ENCODE measurements at regions not wholly inside any gene's neighbourhood (a gene's known extent, or its start where the extent isn't known, plus 50 kb on each side); places are given as distances from the start of the nearest gene placed in this dataset.

- no peak overlapping the region for H3K9ac ChIP-seq (ENCODE audit: insufficient read depth, low read length)
- no peak for DNase-seq (ENCODE audit: low read depth in 2 of 2)
- no peak overlapping the region for H3K4me3 ChIP-seq (replicated peaks in 1 of 4; ENCODE audit: control extremely low read depth in 1 of 4, insufficient read depth in 1 of 4, low read depth in 3 of 4, low read length in 4 of 4)
- H3K27ac ChIP-seq (ENCODE audit: insufficient read depth, low read length): no peak overlapping the region
- no peak overlapping the region for H3K4me2 ChIP-seq (ENCODE audit: extremely low read depth, insufficient read depth, low read length)
- H3K4me1 ChIP-seq (ENCODE audit: control insufficient read depth, extremely low read depth, insufficient read depth, low read length): no peaks in the 10 kb centered on the region
- H3K9me3 ChIP-seq (ENCODE audit: control insufficient read depth, insufficient read depth, low read depth, low read length): no peaks in the 10 kb centered on the region
- H2AFZ ChIP-seq (ENCODE audit: low read length): no peak overlapping the region
- H3K27me3 ChIP-seq (ENCODE audit: control insufficient read depth, insufficient read depth, low read length): no peaks in the 10 kb centered on the region
- no peaks in the 10 kb centered on the region for H3K79me2 ChIP-seq (ENCODE audit: control insufficient read depth, insufficient read depth, low read length)
- TF ChIP-seq CTCF (conservative IDR thresholded peaks at IDR 0.05 in 1 of 2, IDR thresholded peaks at IDR 0.05 in 1 of 2; ENCODE audit: low read depth in 1 of 2, low read length in 2 of 2): no peak
- no peak for TF ChIP-seq EZH2 (IDR thresholded peaks at IDR 0.05; ENCODE audit: low read length, missing control alignments)
- no peaks in the 10 kb centered on the region for H3K36me3 ChIP-seq (ENCODE audit: control insufficient read depth, insufficient read depth, low read length)
- no peaks in the 10 kb centered on the region for H4K20me1 ChIP-seq (ENCODE audit: control insufficient read depth, extremely low read depth, insufficient read depth, low read length)
Observed at GRCh38 chr13:55214841-55215345, 1925.8 kb upstream of the PRR20A start.

DNA sequence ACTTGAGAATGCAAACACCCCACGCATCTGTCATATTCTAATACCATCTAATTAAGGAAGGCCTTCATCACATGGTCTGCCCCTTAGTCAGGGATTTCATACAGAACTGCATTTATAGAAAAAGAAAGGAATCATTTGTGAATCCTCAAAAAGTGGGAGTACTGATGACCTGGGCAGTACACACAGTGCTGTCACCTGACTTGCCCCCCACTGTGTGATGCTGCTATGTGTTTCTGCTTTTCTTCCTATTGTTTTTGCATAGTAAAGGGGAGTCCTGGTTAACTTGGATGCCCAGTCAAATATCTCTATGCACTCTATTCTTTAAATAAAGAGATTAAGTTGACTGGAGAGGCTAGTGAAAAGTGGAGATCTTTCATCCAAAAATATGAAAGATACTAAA lies 1921.2 kb upstream of the PRR20A start:
- Histone ChIP-seq H3K4me2 (ENCODE audit: extremely low read depth, insufficient read depth, low read length) (no peak overlapping the region), H2AFZ (ENCODE audit: low read length) (no peak overlapping the region), H3K36me3 (ENCODE audit: control insufficient read depth, insufficient read depth, low read length) (no peaks in the 10 kb centered on the region), H3K79me2 (ENCODE audit: control insufficient read depth, insufficient read depth, low read length) (no peaks in the 10 kb centered on the region), H3K27me3 (ENCODE audit: control insufficient read depth, insufficient read depth, low read length) (no peaks in the 10 kb centered on the region), H3K27ac (ENCODE audit: insufficient read depth, low read length) (no peak overlapping the region), H3K9ac (ENCODE audit: insufficient read depth, low read length) (no peak overlapping the region), H3K4me1 (ENCODE audit: control insufficient read depth, extremely low read depth, insufficient read depth, low read length) (no peaks in the 10 kb centered on the region), H3K9me3 (ENCODE audit: control insufficient read depth, insufficient read depth, low read depth, low read length) (no peaks in the 10 kb centered on the region), H4K20me1 (ENCODE audit: control insufficient read depth, extremely low read depth, insufficient read depth, low read length) (no peaks in the 10 kb centered on the region), H3K4me3 (replicated peaks in 1 of 4; ENCODE audit: control extremely low read depth in 1 of 4, insufficient read depth in 1 of 4, low read depth in 3 of 4, low read length in 4 of 4) (no peak overlapping the region)
- DNase-seq (ENCODE audit: low read depth in 2 of 2): no peak
- no peak for TF ChIP-seq CTCF (conservative IDR thresholded peaks at IDR 0.05 in 1 of 2, IDR thresholded peaks at IDR 0.05 in 1 of 2; ENCODE audit: low read depth in 1 of 2, low read length in 2 of 2)
- no peak for TF ChIP-seq EZH2 (IDR thresholded peaks at IDR 0.05; ENCODE audit: low read length, missing control alignments)

DNA sequence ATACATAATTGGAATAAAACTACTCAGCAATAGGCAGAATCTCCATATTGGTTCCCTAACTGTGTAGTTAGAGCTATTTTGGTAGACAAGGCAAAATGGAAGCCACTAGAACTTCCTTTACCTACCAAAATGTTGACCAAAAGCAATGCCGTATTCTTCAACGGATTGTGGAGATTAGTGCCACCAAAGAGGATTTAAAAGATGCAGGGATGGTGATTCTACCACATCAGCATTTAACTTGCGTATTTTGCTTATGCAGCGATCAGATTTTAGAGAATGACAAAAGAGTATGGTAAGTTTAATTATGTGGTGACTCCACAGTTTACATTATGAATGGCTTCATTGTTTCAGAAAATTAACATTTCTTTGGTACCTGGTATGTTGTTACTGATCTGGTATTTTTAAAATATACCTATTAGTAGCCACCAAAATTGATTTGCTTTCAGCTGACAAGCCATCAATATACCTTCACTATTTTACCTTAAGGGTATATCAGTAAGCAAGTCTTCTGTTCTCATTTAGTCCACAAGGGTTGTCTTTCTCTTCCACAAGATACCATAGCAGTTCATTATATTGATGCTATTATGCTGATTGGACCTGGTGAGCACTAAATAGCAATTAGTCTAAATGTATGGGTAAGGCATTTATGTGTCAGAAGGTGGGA lies 1910.7 kb upstream of the PRR20A start:
- Histone ChIP-seq H3K79me2 (ENCODE audit: control insufficient read depth, insufficient read depth, low read length) (no peaks in the 10 kb centered on the region), H4K20me1 (ENCODE audit: control insufficient read depth, extremely low read depth, insufficient read depth, low read length) (no peaks in the 10 kb centered on the region), H3K9me3 (ENCODE audit: control insufficient read depth, insufficient read depth, low read depth, low read length) (no peaks in the 10 kb centered on the region), H3K4me1 (ENCODE audit: control insufficient read depth, extremely low read depth, insufficient read depth, low read length) (no peaks in the 10 kb centered on the region), H3K36me3 (ENCODE audit: control insufficient read depth, insufficient read depth, low read length) (no peaks in the 10 kb centered on the region), H2AFZ (ENCODE audit: low read length) (no peak overlapping the region), H3K27me3 (ENCODE audit: control insufficient read depth, insufficient read depth, low read length) (no peaks in the 10 kb centered on the region), H3K9ac (ENCODE audit: insufficient read depth, low read length) (no peak overlapping the region), H3K27ac (ENCODE audit: insufficient read depth, low read length) (no peak overlapping the region), H3K4me3 (replicated peaks in 1 of 4; ENCODE audit: control extremely low read depth in 1 of 4, insufficient read depth in 1 of 4, low read depth in 3 of 4, low read length in 4 of 4) (no peak overlapping the region), H3K4me2 (ENCODE audit: extremely low read depth, insufficient read depth, low read length) (no peak overlapping the region)
- DNase-seq (ENCODE audit: low read depth in 2 of 2): no peak
- TF ChIP-seq EZH2 (IDR thresholded peaks at IDR 0.05; ENCODE audit: low read length, missing control alignments): no peak
- no peak for TF ChIP-seq CTCF (conservative IDR thresholded peaks at IDR 0.05 in 1 of 2, IDR thresholded peaks at IDR 0.05 in 1 of 2; ENCODE audit: low read depth in 1 of 2, low read length in 2 of 2)
